NCI-H460 (cell line): ENCODE measurements at regions not wholly inside any gene's neighbourhood (a gene's known extent, or its start where the extent isn't known, plus 50 kb on each side); places are given as distances from the start of the nearest gene placed in this dataset.

ENCODE experiments used
- DNase-seq: peaks from one replicate; pipeline ENCODE4 v3.0.0-alpha.2; 2016; ENCODE audit warnings: low read depth; ENCODE audit errors: extremely low read depth

DNA sequence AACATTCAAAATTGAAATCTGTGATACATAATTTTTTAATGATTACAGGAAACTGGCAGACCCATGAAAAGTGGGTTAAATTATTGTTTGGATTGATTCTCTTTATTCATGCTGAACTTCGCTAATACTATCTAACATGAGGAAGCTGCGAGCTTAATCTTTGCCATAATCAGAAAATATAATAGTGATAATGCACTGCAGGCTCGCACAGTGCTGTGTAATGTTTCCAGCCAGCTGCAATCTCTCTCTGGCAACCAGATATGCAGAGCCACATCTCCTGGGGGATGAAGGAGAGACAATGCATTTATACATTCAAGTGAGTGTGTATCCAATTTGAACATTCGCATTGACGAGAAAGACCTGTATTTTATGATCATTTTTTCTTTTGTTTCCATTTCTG, 669.7 kb upstream of the RGMB start:
- no peak for DNase-seq

DNA sequence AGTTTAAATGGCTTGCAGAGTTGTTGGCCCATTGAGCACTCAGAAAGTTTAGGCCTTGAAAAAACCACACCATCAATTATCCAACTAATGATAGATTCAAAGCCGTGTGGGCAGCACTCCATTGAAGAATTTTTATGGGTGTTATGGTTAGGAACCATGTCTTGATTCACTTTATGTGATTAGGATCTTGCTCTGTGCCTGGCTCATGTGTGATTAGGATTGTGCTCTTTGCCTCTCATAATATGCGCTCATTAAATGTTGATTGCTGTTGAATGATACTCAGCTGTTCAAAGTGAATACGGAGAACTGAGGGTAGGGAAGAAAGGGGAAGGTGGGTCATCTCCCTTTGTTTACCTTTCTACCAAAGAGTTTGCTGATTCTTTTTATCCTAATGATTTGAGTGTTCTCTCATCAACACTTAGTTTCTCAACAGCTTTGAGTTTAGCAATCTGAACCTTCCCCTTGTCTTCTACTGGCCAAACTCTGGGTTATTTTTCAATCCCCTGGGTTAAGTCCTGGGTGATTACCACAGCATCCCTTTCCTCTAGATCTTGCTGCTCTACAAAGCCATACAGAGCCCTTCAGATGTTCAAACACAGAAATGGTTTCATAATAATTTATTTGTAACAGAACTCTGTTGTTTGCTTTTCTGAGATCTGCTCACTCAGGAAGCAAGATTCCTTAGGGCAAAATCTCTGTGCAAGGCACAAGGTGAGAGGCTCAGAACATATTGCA, 668.8 kb upstream of the RGMB start:
- no peak for DNase-seq

DNA sequence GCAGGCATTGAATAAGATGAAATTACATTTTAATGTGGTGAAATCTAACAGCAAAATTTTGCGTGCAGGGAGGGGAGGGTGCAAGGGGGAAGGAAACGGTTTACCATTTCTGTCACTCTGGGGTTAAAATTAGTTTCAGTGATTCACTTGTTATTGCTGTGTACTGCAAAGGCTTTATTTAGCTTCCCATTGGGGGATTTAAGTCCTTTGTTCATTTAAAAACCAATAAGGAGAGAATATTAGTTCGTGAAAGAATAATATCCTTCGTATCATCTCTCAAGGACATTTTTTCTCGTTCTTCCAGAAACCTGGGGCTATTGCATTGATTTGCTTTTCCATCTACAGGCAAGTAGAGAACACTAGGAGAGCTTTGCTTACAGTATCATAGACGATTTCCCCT, 667.8 kb upstream of the RGMB start:
- DNase-seq, result no peak

DNA sequence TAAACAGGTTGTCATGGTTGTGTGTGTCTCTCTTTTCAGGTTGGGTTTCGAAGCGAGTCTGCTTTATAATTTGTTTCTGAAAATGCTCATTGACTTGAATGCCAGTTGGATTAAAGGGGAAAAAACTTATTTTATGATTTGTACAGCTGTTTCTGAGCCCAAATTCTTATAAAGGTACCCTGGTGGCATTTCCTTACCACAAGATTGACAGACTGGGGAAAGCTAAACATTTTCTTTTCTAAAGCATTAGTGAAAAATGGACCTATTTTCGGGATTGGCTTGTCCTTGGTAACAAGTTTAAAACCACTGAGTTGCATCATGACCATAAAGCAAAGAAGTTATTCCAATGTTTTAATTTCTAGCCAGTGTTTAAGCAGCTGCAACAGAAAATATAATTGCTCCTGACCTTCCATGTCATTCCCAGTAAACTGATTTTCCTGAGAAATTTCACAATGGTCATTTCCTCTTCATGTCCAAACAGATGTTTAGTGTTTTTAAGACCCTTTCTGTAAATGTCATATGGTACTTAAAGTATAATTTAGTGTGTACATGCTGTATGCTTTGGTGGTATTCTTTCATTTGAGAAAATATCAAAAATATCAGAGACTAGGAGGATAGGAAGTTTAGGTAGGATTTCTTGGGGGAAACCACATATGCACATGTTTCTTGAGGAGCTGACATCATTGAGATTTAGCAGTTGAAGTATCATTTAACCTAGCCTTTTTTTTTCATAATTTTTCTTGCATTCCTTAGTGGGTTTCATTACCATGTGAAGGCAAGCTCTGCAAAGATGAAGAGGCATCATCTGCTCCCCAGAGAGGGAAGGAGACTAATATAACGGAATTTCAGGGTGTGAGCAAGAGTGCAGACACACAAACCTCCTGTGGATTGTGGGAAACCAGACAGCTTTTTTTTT, 667.1 kb upstream of the RGMB start:
- DNase-seq, result no peak

DNA sequence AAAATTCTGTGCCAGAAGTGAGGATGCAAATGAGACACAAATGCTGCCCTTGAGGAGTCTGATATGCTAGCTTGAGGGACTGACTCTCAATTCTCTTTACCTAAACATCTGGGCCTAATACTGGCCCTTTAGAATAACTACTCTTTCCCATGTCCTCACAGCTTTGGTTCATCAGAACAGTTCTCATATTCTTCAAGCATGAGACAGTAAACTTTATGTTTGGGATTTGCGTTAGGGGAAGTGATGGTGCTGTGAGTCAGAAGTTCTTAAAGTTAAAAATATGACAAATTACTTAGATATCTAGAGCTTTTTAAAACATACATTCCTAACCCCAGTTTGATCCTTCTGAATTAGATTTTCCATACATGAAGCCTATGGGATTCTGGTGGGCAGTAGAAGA, 665.0 kb upstream of the RGMB start:
- no peak for DNase-seq

DNA sequence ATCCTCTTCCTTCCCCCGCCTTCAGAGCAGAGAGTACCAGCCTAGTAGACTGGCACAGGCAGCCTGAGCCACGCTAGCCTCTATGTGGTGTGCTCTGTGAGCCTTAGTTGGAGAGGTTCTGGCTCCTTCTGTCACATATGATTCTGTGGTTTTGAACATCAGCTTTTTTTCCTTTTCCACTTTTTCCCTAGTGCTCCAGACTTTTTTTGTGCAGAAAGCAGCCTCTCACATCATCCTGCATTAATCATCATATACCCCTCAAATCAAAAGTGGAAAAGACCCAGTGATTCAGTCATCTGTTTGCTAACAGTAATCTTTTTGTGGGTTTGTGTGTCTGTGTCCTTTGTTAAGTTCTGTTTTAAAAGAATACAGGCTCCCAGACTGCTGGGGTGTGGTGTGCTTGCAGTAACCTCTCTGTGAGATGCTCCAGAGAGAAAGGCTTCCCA, 663.9 kb upstream of the RGMB start:
- DNase-seq, result no peak

DNA sequence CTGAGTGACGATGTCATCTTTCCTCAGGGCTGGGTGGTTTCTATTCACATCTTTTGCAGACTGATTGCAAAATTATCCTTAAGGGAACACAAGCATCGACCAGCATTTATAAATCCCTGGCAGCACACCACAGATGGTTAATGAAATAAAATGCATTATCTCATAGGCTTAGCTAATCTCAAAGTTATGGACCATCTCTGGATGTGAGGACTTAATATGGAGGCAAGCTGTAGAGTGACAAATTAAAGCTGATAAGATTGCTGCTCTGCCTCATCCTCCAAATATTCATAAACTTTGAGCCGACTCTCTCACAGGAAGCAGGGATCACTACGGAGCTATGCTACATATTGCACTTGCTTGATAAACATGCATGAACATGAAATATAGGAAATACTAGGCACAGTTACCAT, 663.2 kb upstream of the RGMB start:
- no peak for DNase-seq

DNA sequence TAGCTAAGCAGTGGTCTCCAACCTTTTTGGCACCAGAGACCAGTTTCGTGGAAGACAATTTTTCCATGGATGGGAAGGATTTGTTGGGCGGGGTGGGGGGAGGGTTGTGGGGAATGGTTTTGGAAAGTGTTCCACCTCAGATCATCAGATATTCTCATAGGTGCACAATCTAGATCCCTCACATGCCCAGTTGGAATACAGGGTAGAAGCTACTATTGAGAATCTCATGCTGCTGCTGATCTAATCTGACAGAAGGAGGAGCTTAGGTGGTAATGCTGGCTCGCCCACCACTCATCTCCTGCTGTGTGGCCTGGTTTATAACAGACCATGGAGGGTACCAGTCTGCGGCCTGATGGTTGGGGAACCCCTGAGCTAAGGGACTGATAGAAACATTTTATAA, 662.7 kb upstream of the RGMB start:
- DNase-seq, result no peak

DNA sequence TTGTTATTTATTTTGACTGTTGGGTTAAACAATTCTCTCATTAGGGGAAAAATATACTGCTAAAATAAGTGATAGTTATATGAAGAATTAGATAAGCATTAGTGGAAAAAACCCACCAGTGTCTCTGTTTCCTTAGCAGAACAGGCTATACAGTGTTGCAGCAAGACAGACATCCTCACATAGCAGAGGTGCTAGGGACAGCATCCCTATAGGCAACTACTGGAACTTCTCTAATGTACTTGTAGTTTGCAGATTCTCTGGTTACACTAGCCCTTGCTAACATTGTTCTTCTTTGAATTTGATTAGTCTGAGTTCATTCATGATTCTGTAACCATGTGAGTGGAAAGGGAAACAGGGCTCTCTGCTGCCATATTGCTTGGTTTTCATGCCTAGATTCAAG, 661.8 kb upstream of the RGMB start:
- no peak for DNase-seq

DNA sequence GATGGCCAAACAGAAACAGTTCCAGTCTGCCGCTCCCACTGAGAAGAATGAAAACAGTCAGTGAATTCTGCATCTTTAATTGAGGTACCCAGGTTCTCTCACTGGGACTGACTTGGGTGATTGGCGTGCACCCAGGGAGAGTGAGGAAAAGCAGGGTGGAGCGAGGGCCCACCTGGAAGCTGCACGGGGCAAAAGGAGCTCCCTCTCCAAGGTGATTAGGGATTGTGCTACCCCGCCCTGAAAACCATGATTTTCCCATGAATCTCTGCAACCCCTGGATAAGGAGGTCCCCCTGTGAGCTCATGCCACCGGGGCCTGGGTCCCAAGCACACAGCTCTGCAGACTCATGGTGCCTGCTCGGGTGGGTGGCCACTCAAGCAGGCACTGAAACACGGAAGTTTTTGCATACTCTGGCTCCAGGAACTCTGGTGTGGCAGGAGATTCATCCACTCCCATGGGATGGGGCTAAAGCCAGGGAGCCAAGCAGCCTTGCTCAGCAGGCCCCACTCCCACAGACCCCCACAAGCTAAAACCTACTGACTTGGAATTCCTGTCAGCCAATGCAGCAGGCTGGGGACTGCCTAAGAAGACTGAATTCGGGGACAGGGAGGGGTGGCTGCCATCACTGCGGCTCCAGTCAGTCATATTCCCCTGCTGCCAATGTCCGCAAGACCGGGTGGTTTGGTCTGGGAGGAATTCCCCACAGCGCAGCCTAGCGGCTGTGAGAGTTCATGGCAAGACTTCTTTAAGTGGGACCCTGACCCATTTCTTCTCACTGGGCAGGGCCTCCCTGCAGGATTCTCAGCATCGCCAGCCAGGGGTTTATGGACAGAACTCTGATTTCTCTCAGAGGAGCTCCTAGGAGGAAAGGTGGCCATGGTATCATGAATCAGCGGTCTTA, 652.2 kb upstream of the RGMB start:
- DNase-seq, result no peak

DNA sequence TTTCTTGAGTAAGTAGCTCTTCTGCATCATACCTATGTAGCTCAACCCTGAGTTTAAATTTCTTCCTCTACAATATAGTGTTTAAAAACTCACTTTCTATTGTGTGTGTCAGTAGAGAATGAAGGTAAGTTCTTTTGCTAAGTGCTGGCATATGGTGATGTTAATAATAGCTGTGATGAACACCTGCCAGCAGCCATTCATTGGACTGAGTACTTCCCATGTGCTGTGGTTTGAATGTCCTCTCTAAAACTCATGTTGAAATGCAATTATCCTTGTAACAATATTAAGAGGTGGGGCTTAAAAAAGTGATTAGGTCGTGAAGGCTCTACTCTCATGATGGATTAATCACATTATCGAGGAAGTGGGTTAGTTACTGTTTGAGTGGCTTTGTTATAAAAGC, 645.2 kb upstream of the RGMB start:
- no peak for DNase-seq

DNA sequence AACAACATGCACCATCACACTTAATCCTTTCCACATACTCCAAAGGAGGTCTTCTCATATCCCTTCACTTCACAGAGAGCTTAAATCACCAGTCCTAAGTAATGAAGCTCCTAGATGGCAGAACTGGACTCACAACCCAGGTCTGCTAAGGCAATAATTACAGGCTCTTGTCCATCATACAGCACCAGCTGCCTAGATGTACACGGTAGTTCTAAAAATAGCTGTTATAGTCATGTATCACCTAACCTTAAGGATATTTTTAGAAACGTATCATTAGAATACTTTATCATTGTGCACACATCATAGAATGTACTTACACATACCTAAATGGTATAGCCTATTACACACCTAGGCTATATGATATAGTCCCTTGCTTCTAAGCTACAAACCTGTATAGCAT, 644.6 kb upstream of the RGMB start:
- no peak for DNase-seq

DNA sequence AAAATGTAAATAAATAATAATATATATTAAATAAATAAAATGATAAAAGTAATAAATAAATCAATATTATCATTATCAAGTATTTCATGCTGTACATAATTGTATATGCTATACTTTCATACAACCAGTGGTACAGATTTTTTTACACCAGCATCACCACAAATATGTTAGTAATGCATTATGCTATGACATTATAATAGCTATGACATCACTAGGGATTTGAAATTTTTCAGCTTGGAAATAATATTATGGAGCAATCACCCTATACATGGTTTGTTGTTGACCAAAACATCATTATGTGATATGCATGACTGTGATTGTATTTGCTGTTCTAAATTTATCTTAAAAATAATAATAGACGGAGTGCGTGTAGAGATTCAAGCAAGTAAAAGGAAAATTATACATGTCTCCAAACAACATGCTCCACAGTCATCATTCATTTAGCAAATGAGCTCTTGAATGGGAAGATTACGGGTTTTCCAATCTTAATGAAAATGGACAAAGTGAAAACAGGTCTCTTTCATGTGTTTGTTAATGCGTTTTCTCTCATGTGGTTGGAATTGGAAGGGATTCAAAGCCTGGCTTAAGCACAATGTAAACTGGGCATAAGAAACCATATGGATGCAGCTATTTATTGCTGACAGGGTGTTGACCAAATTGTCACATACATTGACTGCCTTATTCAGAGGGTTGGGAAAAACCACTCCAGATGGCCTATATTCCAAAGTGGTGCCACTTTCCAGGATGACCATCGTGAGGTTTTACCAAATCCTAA, 643.0 kb upstream of the RGMB start:
- no peak for DNase-seq

DNA sequence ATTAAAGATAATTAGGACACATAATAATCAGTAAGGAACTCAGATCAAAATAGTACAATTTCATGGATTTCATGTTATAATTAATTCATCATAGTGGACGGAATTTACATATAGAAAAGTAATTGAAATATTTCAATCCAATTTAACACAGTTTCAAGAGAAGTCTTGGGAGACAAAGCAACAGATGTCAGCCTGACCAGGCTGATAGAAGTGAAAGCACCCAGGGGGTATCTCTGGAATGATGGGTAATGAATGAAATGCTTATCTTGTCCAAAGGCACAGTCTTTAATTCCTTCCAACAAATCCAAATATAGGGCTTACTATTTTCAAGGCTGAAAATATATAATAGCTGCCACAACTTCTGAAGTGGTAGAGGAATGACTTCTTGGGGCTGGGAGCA, 629.3 kb upstream of the RGMB start:
- DNase-seq, result no peak

DNA sequence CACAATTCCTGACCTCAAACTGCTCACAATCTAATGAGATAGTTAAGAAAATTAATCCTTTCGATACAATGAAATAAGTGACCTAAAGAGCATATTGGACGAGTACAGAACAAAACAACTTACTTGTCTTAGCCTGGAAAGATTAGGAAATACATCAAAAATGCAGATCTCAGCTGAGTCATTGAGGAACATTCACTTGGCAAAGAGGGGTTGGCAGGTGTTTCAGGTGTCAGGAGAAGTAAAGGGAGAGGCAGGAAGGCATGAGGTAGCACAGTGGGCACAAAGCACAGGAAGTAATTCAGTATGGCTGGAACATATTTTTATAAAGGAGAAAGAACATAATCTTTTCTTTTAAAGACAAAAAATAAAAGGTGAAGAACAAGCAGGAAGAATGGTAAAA, 628.8 kb upstream of the RGMB start:
- no peak for DNase-seq

DNA sequence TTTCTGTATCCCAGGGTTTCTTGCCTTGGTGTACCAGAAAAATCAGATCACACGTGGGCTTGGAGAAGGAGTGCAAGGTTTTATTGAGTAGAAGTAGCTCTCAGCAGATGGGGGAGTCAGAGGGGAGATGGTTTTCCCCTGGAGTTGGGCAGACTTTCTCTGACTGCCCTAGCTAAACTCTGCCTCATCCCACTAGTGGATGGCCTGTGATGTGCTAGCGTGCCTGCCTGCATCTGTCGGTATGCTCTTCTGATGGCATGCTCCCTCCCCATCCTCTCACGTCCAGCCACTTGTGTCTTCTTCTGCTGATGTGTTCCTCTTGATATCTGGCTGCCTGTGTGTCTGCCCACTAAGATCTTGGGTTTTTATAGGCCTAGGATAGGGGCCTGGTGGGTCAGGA, 616.1 kb upstream of the RGMB start:
- DNase-seq, result no peak

DNA sequence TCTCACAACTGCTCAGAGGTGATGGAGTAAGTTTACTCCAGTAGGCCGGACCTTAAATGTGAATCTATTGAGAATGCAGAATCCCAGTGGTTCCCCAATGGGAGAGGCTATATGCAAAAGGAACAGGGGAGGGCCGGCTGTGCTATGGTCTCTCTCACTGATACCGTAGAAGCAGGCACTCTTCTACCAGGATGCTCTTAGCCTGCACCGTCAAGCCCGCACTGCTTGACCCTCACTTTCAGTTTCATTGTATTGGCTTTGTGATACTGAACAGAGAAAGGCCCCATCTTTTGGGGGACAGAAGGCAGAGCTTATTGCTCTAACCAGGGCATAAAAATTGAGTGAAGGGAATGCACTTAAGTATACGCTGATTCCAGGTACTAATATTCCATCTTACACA, 615.0 kb upstream of the RGMB start:
- DNase-seq, result no peak

DNA sequence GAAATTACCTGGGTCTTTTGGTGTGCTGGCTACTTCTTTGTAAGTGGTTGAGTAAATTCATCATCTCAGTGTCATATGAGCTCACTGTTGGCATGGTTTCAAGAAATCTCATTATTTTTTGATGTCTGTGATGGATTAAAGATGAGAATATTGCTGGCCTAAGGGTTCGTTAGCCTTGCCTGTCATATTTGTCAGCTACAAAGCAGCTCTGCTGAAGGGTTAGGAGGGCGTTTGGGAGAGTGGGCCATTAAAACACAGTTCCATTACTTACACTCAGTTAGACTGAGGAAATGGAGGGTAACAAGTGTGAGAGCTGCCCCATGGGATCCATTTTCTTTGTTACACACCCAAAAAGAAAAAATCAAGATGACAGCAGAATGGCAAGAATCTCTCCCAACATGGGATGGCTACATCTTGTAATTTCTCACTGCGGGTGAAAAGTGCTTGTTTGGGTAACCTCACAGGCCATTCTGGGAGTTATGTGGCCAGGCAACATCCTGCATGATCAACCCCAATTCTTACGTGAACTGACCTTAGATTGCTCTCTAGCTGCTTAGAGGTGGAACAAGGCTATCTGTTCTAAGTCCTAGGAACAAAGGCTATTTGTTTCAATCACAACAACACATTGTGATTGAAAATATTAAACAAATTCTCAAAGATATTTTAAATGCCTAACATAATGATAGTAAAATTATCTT, 609.5 kb upstream of the RGMB start:
- no peak for DNase-seq

DNA sequence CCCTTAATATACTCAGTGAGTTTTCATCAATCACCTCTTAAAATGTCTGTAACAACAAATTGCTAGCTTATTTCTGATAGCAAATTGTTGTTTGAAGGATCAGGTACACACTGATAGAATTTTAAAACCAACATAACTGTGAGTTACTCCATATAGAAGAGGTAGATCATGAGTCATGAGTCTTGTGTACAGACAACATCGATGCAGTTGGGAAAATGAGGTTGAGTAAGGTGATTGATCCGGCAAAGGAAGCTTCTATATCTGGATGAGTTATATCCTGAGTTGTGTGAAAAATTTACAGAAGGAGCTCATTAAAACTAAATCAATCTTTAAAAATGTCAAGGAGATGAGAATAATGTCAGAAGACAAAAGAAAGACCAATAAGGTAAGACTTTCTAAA, 604.6 kb upstream of the RGMB start:
- no peak for DNase-seq

DNA sequence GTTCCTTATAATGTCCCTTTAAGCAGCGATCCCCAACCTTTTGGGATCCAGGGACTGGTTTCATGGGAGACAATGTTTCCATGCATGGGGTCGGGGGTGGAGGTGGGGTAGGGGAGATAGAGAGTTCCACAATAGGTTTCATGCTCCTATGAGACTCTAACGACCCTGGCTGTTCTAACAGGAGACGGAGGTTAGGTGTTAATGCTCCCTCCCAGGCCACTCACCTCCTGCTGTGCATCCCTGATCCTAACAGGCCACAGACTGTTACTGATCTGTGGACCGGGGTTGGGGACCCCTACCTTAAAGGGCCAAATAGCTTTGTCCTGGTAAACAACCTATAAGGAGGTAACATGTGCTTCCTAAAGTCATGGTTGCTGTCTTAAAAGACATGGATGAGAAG, 602.5 kb upstream of the RGMB start:
- DNase-seq, result no peak
